RWPE2 (cell line): ENCODE measurements at regions not wholly inside any gene's neighbourhood (a gene's known extent, or its start where the extent isn't known, plus 50 kb on each side); places are given as distances from the start of the nearest gene placed in this dataset.

Experiments
- ATAC-seq: fragments of 200-7000 bp; cut with Tn5 transposase; 3 replicates; pipeline ENCODE4 v1.9.1; 2021; ENCODE audit warnings: low read depth
- DNase-seq: peaks from one replicate; pipeline ENCODE4 v3.0.0-alpha.2; 2020; ENCODE audit warnings: low spot score
- H3K27ac ChIP-seq: fragments of 450-650 bp; 2 replicates; pipeline ENCODE4 v1.5.1; 2017; ENCODE audit warnings: mild to moderate bottlenecking; ENCODE audit not compliant: poor library complexity, severe bottlenecking
- H3K27me3 ChIP-seq: fragments of 250-450 bp; sonication (Bioruptor Pico); 2 replicates; pipeline ENCODE4 v1.5.1; 2021; ENCODE audit warnings: mild to moderate bottlenecking, moderate library complexity; ENCODE audit not compliant: insufficient read depth, poor library complexity, severe bottlenecking
- H3K36me3 ChIP-seq: fragments of 250-450 bp; sonication (Bioruptor Pico); 2 replicates; pipeline ENCODE4 v1.5.1; 2020; ENCODE audit warnings: low read depth, mild to moderate bottlenecking, moderate library complexity
- H3K4me1 ChIP-seq: fragments of 250-450 bp; sonication (Bioruptor Pico); 2 replicates; pipeline ENCODE4 v1.5.1; 2021; ENCODE audit warnings: mild to moderate bottlenecking, moderate library complexity; ENCODE audit not compliant: insufficient read depth, poor library complexity, severe bottlenecking
- H3K4me3 ChIP-seq: fragments of 250-450 bp; sonication (Bioruptor Pico); 2 replicates; pipeline ENCODE4 v1.5.1; 2021; ENCODE audit warnings: mild to moderate bottlenecking, moderate library complexity; ENCODE audit not compliant: severe bottlenecking
- H3K9me3 ChIP-seq: fragments of 250-450 bp; sonication (Bioruptor Pico); 2 replicates; pipeline ENCODE4 v1.5.1; 2021; ENCODE audit warnings: mild to moderate bottlenecking, moderate library complexity; ENCODE audit not compliant: severe bottlenecking
- CTCF ChIP-seq: fragments of 450-650 bp; IDR thresholded peaks from one replicate; pipeline ENCODE4 v1.5.1; 2017; ENCODE audit warnings: mild to moderate bottlenecking, moderate library complexity; ENCODE audit not compliant: poor library complexity, severe bottlenecking

DNA sequence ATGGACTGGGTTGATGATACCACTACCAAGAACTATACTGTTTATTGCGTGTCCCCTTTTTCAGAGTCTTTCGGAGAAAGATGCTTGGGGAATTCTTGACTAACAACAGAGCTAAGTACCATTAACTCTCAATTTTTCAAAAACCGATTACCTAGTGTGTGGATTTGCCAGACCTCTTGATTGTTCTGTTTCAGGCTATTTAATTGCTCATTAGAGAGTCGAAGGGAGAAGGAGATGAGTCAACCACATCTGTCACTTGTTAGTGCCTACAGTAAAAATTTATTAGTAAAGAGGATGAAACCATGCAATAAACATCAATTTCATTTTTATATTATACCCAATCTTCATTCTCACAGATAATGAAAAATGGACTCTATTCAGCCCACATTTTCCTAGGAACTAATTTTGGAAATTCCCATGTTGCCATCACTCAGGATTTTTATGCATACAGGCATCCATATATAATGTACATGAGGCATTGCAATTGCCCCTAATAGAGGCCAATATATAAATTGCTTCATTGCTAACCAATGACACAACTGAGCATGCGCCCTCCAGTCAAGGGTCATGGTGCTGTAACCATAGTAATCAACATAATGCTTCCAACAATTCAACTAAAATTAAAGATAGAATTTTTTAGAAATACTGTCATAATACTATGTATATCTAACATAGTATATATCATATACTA lies 541.7 kb downstream of the TBL1XR1 start:
- ATAC-seq = no peak
- no peak for TF ChIP-seq CTCF
- H3K4me3 ChIP-seq = no peak overlapping the region
- no peak for DNase-seq
- no peaks in the 10 kb centered on the region for H3K9me3 ChIP-seq
- no peaks in the 10 kb centered on the region for H3K36me3 ChIP-seq
- no peak overlapping the region for H3K27ac ChIP-seq
- no peaks in the 10 kb centered on the region for H3K4me1 ChIP-seq
- no peaks in the 10 kb centered on the region for H3K27me3 ChIP-seq

DNA sequence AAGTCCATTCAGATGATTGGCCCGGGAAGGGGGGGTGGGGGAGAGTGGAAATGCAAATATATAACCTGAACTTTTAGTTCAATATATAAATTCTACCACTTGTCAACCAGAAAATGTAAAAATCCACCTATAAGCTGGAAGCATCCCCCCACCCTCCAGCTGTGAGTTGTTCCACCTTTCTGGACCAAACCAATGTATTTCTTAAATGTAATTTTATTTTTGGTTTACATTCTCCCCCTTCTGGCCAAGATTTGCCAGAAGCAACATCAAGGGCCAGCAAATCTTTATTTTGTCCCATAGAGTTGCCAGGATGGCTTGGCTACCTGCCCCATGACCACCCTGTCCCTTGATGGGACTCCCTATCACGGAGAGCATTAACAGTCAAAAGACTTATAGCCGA lies 545.7 kb downstream of the TBL1XR1 start:
- no peaks in the 10 kb centered on the region for H3K9me3 ChIP-seq
- no peak for TF ChIP-seq CTCF

DNA sequence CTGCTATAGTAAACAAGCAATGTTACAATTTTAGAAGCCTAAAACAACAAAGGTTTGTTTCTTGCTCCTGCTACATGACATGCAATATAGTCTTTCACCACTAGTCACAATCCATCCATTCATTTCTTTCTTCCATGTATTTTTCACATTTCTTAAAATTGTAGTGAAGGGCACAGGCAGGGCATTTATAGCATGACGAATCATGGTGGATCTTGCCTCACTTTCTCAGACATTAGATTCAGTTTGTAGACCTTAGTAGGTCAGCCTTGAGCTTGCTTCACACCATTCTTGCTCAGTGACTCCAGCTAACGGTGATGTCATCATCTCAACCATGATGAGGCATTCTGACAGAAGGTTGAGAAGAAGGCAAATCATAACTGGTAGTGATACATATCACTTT lies 546.8 kb downstream of the TBL1XR1 start:
- H3K4me3 ChIP-seq = no peak overlapping the region
- TF ChIP-seq CTCF = peak; percentile 6
- H3K27me3 ChIP-seq = no peaks in the 10 kb centered on the region
- no peaks in the 10 kb centered on the region for H3K9me3 ChIP-seq
- ATAC-seq (no peak), DNase-seq (no peak)
- no peaks in the 10 kb centered on the region for H3K36me3 ChIP-seq
- H3K4me1 ChIP-seq = no peaks in the 10 kb centered on the region
- no peak overlapping the region for H3K27ac ChIP-seq

More for the DNA sequence above, 545.7 kb downstream of the TBL1XR1 start:
- Histone ChIP-seq H3K36me3 (no peaks in the 10 kb centered on the region), H3K27ac (no peak overlapping the region), H3K27me3 (no peaks in the 10 kb centered on the region), H3K4me1 (no peaks in the 10 kb centered on the region), H3K4me3 (no peak overlapping the region)
- DNase-seq = no peak
- no peak for ATAC-seq

DNA sequence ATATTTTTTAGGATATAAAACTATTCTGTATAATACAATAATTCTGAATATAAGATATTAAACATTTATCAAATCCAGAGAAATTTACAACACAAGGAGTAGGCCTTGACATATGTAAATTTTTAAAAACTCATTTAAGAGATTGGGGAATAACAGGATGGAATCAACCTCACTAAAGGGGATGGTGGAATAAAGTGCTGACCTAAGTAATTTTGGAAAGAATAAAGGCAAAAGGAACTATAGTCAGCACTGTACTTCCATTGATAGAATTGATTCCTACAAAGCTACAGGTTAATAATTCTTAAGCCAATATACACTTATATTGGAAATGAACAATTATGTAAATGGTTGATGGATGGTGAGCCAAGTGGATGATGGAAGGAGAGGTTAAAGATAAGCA lies 549.3 kb downstream of the TBL1XR1 start:
- H3K27ac ChIP-seq = no peak overlapping the region
- no peaks in the 10 kb centered on the region for H3K9me3 ChIP-seq
- no peak overlapping the region for H3K4me3 ChIP-seq
- ATAC-seq = no peak
- no peak for DNase-seq
- no peak for TF ChIP-seq CTCF
- H3K27me3 ChIP-seq = no peaks in the 10 kb centered on the region
- no peaks in the 10 kb centered on the region; the same call in 1 of the 2 replicates for H3K36me3 ChIP-seq
- no peaks in the 10 kb centered on the region for H3K4me1 ChIP-seq

GRCh38 chr3:176633511-176633910 lies 563.8 kb downstream of the TBL1XR1 start:
- H3K27me3 ChIP-seq = no peaks in the 10 kb centered on the region
- TF ChIP-seq CTCF = no peak
- ATAC-seq (no peak), DNase-seq (no peak)
- no peaks in the 10 kb centered on the region for H3K36me3 ChIP-seq
- H3K27ac ChIP-seq = no peak overlapping the region
- no peak overlapping the region for H3K4me3 ChIP-seq
- no peaks in the 10 kb centered on the region for H3K4me1 ChIP-seq
- no peaks in the 10 kb centered on the region for H3K9me3 ChIP-seq
